Astrocyte (in vitro differentiated cells and primary cell): ENCODE measurements at regions not wholly inside any gene's neighbourhood (a gene's known extent, or its start where the extent isn't known, plus 50 kb on each side); places are given as distances from the start of the nearest gene placed in this dataset.

Experiments
- DNase-seq: peaks from one replicate; pipeline ENCODE4 v3.0.0-alpha.2; 2010; ENCODE audit warnings: low read depth
- FAIRE-seq: peaks from 2 replicates; lab custom pipeline; 2011; peaks lifted over from hg19 to GRCh38; lab: Jason Lieb, UNC
- H2AFZ ChIP-seq: 2 replicates; pipeline ENCODE4 v1.6.0; 2012; ENCODE audit warnings: low read depth, low read length, inconsistent platforms
- H3K27ac ChIP-seq: 2 replicates; pipeline ENCODE4 v1.5.1; 2011; ENCODE audit warnings: low read depth, low read length, inconsistent platforms
- H3K27me3 ChIP-seq: 2 replicates; pipeline ENCODE4 v1.6.0; 2011; ENCODE audit warnings: low read length, inconsistent platforms; ENCODE audit not compliant: insufficient read depth
- H3K36me3 ChIP-seq: 2 replicates; pipeline ENCODE4 v1.5.1; 2011; ENCODE audit warnings: low read length, inconsistent platforms; ENCODE audit not compliant: insufficient read depth
- H3K4me1 ChIP-seq: 2 replicates; pipeline ENCODE4 v1.5.1; 2011; ENCODE audit warnings: low read length, inconsistent platforms; ENCODE audit not compliant: insufficient read depth
- H3K4me2 ChIP-seq: 2 replicates; pipeline ENCODE4 v1.6.0; 2012; ENCODE audit warnings: low read length, inconsistent platforms
- H3K4me3 ChIP-seq: 2 replicates; pipeline ENCODE4 v1.5.1; 2011; ENCODE audit warnings: low read depth, mild to moderate bottlenecking, low read length, inconsistent platforms; ENCODE audit not compliant: insufficient read depth
- H3K79me2 ChIP-seq: 2 replicates; pipeline ENCODE4 v1.6.0; 2012; ENCODE audit warnings: mild to moderate bottlenecking, low read length, inconsistent platforms; ENCODE audit not compliant: insufficient read depth
- H3K9ac ChIP-seq: 2 replicates; pipeline ENCODE4 v1.6.0; 2012; ENCODE audit warnings: mild to moderate bottlenecking, low read length, inconsistent platforms
- H3K9me3 ChIP-seq: 2 replicates; pipeline ENCODE4 v1.5.1; 2012; ENCODE audit warnings: low read depth, mild to moderate bottlenecking, low read length, inconsistent platforms; ENCODE audit not compliant: insufficient read depth
- H4K20me1 ChIP-seq: 2 replicates; pipeline ENCODE4 v1.6.0; 2012; ENCODE audit warnings: low read length, inconsistent platforms; ENCODE audit not compliant: insufficient read depth
- H3K27ac Mint-ChIP-seq: one replicate; pipeline ENCODE4 v1.8.0; 2021; ENCODE audit warnings: mild to moderate bottlenecking, mixed read lengths; ENCODE audit not compliant: unreplicated experiment
- H3K27me3 Mint-ChIP-seq: one replicate; pipeline ENCODE4 v1.8.0; 2021; ENCODE audit warnings: low read depth, mixed read lengths; ENCODE audit not compliant: unreplicated experiment
- H3K36me3 Mint-ChIP-seq: one replicate; pipeline ENCODE4 v1.8.0; 2021; ENCODE audit warnings: low read depth, mixed read lengths; ENCODE audit not compliant: unreplicated experiment
- H3K4me1 Mint-ChIP-seq: one replicate; pipeline ENCODE4 v1.8.0; 2021; ENCODE audit warnings: low read depth, mixed read lengths; ENCODE audit not compliant: unreplicated experiment
- H3K4me3 Mint-ChIP-seq: one replicate; pipeline ENCODE4 v1.8.0; 2021; ENCODE audit warnings: mild to moderate bottlenecking, moderate library complexity, mixed read lengths; ENCODE audit not compliant: unreplicated experiment
- H3K9me3 Mint-ChIP-seq: one replicate; pipeline ENCODE4 v1.8.0; 2021; ENCODE audit warnings: mild to moderate bottlenecking, mixed read lengths; ENCODE audit not compliant: unreplicated experiment
- EZH2 ChIP-seq: IDR thresholded peaks from 2 replicates; pipeline ENCODE4 v1.6.1; 2012; ENCODE audit warnings: mild to moderate bottlenecking, low read length, inconsistent platforms; ENCODE audit not compliant: insufficient read depth
- TF ChIP-seq, protein P1 (sequence below): IDR thresholded peaks from 2 replicates; pipeline ENCODE4 v1.5.1; 2011; ENCODE audit warnings: low read depth, mild to moderate bottlenecking, inconsistent platforms, low read length, moderate library complexity; ENCODE audit not compliant: insufficient read depth

- Histone ChIP-seq H2AFZ (no peak overlapping the region), H3K4me2 (no peak overlapping the region), H4K20me1 (no peaks in the 10 kb centered on the region), H3K4me1 (no peaks in the 10 kb centered on the region), H3K27ac (no peak overlapping the region), H3K9me3 (peaks cover 13% of the 10 kb centered on the region), H3K79me2 (no peaks in the 10 kb centered on the region), H3K9ac (no peak overlapping the region), H3K36me3 (no peaks in the 10 kb centered on the region), H3K4me3 (no peak overlapping the region), H3K27me3 (no peaks in the 10 kb centered on the region)
- H3K27ac Mint-ChIP-seq = no peak overlapping the region
- H3K36me3 Mint-ChIP-seq = no peaks in the 10 kb centered on the region
- FAIRE-seq (no peak), DNase-seq (no peak)
- no peaks in the 10 kb centered on the region for H3K27me3 Mint-ChIP-seq
- H3K4me3 Mint-ChIP-seq = no peak overlapping the region
- TF ChIP-seq, protein P1, sequence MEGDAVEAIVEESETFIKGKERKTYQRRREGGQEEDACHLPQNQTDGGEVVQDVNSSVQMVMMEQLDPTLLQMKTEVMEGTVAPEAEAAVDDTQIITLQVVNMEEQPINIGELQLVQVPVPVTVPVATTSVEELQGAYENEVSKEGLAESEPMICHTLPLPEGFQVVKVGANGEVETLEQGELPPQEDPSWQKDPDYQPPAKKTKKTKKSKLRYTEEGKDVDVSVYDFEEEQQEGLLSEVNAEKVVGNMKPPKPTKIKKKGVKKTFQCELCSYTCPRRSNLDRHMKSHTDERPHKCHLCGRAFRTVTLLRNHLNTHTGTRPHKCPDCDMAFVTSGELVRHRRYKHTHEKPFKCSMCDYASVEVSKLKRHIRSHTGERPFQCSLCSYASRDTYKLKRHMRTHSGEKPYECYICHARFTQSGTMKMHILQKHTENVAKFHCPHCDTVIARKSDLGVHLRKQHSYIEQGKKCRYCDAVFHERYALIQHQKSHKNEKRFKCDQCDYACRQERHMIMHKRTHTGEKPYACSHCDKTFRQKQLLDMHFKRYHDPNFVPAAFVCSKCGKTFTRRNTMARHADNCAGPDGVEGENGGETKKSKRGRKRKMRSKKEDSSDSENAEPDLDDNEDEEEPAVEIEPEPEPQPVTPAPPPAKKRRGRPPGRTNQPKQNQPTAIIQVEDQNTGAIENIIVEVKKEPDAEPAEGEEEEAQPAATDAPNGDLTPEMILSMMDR = no peak
- TF ChIP-seq EZH2 = no peak
- no peaks in the 10 kb centered on the region for H3K4me1 Mint-ChIP-seq
- H3K9me3 Mint-ChIP-seq = peaks cover 16% of the 10 kb centered on the region
These were observed 1092.1 kb upstream of the TMEM132C start for GRCh38 chr12:127174881-127175280.

DNA sequence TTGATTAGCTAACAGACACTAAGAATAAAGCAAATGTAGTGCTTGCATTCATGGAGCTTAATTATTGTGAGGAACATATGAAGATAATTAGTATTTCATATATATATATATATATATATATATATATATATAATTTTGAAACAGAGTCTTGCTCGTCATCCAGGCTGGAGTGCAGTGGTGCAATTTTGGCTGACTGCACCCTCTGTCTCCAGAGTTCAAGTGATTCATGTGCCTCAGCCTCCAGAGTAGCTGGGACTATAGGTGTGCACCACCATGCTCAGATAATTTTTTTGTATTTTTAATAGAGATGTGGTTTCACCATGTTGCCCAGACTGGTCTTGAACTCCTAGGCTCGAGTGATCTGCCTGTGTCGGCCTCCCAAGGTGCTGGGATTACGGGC is 1091.6 kb upstream of the TMEM132C start:
- Histone ChIP-seq H3K36me3 (no peaks in the 10 kb centered on the region), H3K27ac (no peak overlapping the region), H3K4me1 (no peaks in the 10 kb centered on the region), H3K27me3 (no peaks in the 10 kb centered on the region), H2AFZ (no peak overlapping the region), H4K20me1 (no peaks in the 10 kb centered on the region), H3K79me2 (no peaks in the 10 kb centered on the region), H3K4me3 (no peak overlapping the region), H3K9ac (no peak overlapping the region), H3K4me2 (no peak overlapping the region), H3K9me3 (peaks cover 13% of the 10 kb centered on the region)
- Mint-ChIP-seq H3K36me3 (no peaks in the 10 kb centered on the region), H3K4me1 (no peaks in the 10 kb centered on the region), H3K4me3 (no peak overlapping the region), H3K9me3 (peaks cover 18% of the 10 kb centered on the region), H3K27me3 (no peaks in the 10 kb centered on the region), H3K27ac (no peak overlapping the region)
- TF ChIP-seq EZH2 = no peak
- TF ChIP-seq, protein P1 = no peak
- FAIRE-seq (no peak), DNase-seq (no peak)

DNA sequence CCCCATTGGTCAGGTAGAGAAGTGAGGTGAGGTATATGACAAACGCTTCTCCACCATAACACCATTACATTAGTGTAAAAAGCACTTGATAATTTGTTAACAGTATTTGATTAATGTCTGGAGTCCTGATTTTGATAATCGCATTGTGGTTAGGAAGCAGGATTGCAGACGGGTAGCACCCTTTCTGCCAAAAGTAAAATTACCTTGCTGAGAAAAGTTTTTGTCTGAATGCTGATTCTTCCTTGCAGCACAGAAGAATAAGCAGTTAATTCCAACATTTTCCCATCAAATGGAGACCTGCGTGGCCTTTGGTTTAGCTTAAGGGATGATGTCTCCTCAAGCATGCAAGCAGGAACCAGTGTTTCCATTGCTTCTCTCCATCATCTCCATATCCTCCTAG is 1090.2 kb upstream of the TMEM132C start:
- H4K20me1 ChIP-seq = no peaks in the 10 kb centered on the region
- peaks cover 13% of the 10 kb centered on the region for H3K9me3 ChIP-seq
- no peak overlapping the region for H3K4me3 ChIP-seq
- H3K36me3 Mint-ChIP-seq = no peaks in the 10 kb centered on the region
- FAIRE-seq = no peak
- no peaks in the 10 kb centered on the region for H3K4me1 ChIP-seq
- no peak overlapping the region for H2AFZ ChIP-seq
- peaks cover 15% of the 10 kb centered on the region for H3K9me3 Mint-ChIP-seq
- H3K36me3 ChIP-seq = no peaks in the 10 kb centered on the region
- H3K27me3 Mint-ChIP-seq = no peaks in the 10 kb centered on the region
- no peaks in the 10 kb centered on the region for H3K27me3 ChIP-seq
- TF ChIP-seq EZH2 = no peak
- TF ChIP-seq, protein P1 = no peak
- no peaks in the 10 kb centered on the region for H3K79me2 ChIP-seq
- H3K27ac ChIP-seq = no peak overlapping the region
- no peak for DNase-seq
- H3K4me2 ChIP-seq = no peak overlapping the region
- no peaks in the 10 kb centered on the region for H3K4me1 Mint-ChIP-seq
- no peak overlapping the region for H3K27ac Mint-ChIP-seq
- no peak overlapping the region for H3K4me3 Mint-ChIP-seq
- no peak overlapping the region for H3K9ac ChIP-seq
